Esophagus mucosa (tissue), 1 donor: ENCODE measurements at regions not wholly inside any gene's neighbourhood (a gene's known extent, or its start where the extent isn't known, plus 50 kb on each side); places are given as distances from the start of the nearest gene placed in this dataset.

Experiments used
- ATAC-seq: fragments of 200-7000 bp; cut with Tn5 transposase; one replicate; pipeline ENCODE4 v1.9.1; 2020
- donor health status: DM: yes; HTN: yes; CAD: no.

DNA sequence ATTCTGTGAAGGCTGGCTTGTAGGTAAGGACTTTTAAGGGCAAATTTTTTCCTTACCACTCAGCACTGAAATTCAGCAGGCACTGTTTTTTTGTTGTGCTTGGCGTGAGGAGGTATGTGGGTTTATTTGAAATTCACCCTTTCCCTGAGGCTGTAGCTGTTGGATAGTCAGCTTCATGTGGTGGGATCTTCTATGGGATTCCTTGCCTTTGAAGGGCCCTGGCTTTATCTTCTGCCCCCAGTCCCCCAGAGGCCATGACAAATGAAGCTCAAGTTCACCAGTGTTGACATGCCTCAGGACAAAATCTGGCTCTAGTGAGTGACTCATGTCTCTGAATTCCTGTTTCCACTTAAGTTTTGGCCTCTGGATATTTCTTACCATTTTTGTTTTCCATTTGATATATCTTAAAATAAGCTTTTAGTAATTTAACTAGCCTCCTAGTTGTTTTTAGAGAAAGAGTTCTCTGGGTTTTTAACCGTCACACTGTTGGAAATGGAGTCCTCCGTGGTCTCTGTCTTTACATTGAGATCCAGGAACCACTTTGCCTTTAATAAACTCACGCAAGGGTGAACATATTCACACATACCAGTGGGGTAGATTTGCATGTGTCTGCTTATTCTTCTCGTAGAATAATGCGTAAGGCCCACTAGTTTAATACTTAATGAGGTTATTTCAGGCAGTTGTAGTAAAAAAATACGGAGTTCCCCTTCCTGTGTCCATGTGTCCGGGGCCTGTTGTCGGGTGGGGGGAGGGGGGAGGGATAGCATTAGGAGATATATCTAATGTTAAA is 211.1 kb upstream of the FAM98A start:
- no peak for ATAC-seq

DNA sequence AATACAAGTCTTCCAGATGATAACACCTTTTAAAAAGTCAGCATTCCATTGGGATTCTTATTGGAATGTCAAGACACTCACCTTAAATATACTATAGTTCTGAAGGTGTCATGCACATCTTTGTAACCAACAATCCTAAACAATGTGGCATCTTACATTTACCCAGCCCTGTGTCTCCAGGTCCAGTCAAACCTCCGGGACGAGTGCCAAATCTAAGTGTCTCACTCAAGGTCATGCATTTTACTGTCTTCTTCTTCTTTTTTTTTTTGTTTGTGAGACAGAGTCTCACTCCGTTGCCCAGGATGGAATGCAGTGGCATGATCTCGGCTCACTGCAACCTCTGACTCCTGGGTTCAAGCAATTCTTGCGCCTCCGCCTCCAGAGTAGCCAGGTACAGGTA is 206.9 kb upstream of the FAM98A start:
- ATAC-seq: no peak

DNA sequence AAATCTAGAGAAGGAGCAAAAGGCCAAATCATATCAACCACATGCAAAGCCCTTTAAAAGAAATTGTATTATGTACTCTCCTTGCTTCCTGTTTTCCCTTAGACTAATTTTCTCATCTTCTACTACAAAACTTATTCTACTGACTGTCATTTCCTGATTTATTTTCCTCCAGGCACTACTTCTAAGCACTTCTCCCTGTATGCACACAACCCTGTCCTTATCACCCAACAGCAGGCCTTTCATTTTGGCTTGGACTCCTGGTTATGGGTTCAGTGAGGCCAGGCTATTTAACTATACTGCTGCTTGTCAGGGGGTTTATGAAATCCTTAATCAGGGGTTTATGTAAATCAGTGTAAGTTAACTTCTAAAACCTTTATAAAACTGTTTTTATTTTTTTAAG is 205.1 kb upstream of the FAM98A start:
- no peak for ATAC-seq

DNA sequence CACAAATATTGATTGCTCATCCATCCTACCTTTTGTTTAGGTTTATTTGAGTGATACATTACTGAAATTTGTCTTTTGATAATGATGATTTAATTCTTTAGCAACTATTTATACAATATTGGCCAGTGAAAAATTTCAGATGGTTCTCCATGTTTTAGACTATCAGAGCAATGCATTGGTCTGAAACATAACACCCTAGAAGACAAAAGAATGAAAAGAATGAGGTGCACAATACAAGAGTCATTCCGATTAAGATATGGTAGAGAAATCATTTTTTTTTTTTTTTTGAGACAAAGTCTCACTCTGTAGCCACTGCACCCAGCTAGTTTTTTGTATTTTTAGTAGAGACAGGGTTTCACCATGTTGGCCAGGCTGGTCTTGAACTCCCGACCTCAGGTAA is 197.4 kb upstream of the FAM98A start:
- ATAC-seq: no peak

DNA sequence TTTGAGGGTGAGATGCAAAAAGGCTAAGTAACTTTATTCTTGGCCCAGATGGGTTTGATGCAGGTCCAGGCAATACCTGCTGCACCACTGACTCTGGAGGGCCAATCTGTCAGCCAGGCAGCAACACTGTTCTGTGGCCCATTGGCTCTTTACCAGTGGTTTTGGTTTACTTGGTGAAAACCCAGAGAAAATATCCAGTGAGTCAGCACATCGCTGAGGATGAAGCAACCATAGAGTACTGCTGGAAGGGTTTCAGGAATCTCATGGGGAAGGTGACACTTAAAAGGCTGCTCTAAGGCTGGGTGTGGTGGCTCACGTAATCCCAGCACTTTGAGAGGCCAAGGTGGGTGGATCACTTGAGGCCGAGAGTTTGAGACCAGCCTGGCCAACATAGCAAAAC is 192.5 kb upstream of the FAM98A start:
- ATAC-seq: no peak

DNA sequence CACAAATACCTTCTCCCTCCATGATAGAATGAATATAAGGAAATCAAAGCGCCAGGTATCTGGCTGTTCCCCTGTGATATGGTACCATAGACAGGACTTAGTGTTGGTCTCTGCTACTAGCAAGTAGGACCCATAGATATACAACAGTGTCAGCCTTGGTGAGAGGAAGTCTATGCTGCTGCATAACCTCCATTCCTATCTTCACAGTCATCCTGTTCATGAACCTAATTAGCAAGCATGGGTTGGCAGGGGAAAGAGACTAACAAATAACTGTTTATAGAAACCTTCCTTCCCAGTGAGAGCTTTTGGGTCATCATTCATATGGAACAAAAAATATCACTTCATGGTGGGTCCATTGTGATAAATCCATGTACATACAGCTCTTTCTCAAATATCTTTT is 188.9 kb upstream of the FAM98A start:
- ATAC-seq: no peak

DNA sequence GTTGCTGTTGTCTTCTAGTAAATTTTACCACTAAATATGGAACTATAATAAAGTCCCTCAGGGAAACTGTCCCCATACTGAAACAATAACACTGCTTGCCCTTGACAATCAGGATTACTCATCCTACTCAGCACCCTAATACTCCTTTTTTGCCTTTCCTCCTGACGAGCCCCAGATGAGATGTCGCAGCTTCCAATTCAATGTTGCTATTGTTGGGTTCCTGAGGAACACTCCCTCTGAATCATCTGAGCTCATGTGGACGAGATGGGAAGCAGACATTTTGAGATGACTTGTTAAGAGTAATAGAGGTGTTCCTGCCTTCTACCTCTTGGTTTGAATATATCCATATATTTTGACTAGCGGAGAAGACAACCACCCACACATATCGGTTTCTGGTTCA is 187.8 kb upstream of the FAM98A start:
- ATAC-seq: no peak

DNA sequence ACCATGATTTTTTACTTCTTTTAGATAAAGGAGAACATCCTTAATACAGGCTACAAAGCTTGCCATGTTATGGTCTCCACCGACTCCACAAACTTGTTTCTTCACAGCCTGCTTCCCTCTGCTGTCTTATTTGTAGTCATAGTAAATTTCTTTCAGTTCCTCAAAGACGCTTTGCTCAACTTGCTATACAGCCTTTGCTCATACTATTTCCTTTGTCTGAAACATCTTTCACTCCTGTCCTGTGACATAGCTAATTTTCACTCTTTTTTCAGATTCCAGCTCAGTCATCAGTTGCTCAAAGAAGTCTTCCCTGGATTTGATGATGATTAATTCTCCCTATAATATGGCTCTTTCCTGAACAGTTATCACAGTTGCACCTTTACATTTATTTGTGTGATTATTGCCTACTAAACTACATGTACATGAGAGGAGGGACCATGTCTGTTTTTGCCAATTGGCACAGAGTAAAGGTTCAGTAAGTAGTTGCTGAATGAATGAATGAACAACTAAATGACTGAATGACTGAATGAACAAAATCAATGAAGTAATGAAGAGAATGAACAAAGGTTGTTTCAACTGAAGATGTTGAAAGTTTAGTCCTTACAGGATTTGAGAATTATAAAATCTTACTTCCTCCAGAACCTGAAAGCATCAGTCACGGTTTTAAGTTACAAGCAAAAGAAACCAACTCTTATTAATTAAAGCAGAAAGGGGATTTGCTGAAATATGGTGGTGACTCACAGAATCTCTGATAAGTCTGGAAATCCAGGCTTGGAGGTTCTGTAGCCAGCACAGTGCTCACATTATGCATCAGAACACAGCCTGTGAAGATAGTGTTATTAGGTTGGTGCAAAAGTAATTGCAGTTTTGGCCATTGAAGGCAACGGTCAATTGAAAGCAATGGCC is 186.4 kb upstream of the FAM98A start:
- ATAC-seq: no peak

DNA sequence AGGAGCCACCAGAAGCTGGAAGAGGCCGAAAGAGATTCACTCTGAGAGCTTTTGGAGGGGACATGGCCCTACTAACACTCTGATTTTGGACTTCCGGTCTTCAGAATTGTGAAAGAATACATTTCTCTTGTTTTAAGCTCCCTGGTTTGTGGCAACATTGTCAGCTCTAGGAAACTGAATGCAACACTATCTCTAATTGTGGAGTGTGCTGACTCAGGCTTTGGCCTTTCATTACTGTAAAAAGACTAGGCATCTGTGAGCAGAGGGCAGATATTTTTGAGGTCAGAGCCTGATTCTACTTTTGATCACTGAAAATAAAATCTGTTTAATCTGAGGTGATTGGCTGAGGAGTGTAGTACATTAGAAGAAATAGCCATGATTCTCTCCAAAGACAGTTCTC is 185.4 kb upstream of the FAM98A start:
- no peak for ATAC-seq

DNA sequence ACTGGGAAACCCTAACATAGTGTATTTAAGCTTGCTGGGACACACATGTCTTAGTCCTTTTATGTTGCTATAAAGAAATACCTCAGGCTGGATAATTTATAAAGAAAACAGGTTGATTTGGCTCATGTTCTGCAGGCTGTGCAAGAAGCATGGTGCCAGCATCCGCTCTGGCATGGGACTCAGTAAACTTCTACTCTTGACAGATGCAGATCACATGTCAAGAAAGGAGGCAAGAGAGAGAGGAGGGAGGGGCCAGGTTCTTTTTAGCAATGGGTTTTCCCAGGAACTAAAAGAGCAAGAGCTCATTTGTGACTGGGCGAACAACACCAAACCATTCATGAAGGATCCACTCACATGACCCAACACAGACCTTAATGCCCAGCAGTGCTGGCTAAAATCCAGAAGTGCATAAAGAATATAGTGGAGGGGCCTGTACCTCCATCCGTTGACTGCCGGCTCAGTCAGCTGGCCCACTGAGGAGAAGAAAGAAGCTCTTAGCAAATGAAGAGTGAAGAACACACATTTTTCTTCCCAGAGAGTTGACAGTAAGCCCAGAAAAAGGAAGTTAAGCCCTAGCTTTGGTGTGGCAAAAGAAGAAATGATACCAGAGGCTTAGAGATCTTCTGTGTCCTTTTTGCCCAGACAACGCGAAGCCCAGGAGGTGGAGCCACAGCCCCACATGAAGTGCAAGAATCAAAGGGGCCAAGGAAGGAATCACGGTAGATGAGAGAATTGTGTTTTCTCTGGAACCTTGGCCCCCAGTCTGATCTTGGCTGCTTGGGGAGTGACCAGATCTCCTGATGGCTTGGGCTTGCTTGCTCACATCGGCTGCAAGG is 183.5 kb upstream of the FAM98A start:
- ATAC-seq: no peak

DNA sequence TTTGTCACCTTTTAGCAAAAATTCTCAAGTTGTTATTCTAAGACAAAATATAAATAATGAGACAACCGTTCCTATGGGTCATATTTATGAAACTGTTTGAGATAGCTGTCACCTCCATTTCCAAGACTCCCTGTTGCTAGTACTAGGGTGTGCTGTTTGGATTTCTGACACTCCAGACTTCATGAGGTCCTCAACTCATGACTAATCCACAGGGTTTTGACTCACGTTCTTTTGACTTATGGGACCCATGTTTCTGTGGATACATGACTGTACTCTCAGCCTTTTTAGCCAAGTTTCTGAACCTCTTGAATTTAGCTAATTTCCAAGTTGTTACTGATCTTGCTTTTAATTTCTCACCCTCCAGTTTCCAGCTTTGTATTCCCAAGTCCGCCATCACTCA is 178.7 kb upstream of the FAM98A start:
- ATAC-seq: no peak

DNA sequence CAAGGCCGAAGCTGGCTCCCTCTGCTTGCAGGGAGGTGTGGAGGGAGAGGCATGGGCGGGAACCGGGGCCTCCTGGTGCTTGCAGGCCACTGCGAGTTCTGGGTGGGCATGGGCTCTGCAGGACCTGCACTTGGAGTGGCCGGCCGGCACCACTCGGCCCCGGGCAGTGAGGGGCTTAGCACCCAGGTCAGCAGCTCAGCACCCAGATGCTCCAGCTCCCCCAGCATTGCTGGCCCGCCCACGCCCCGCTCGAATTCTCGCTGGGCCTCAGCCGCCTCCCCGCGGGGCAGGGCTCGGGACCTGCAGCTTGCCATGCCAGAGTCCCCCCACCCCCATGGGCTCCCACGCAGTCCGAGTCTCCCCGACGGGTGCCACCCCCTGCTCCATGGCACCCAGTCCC is 176.2 kb upstream of the FAM98A start:
- no peak for ATAC-seq

DNA sequence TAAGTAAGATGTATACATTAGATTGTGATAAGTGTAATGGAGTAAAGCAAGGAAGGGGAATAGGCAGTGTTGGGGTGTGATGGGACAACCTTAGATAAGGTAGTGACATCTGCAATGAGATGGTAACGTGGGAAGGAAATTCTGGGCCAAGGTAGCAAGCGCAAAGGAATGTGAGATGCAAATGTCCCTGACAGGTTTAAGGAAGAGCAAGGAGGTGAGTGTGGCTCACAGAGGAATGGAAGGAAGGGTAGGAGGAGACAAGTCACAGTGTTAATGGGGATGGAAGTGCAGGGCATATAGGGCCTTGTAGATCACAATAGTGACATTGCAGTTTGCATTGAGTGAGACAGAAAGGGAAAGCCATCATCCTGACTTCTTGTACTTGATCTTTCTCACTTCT is 170.9 kb upstream of the FAM98A start:
- no peak for ATAC-seq

DNA sequence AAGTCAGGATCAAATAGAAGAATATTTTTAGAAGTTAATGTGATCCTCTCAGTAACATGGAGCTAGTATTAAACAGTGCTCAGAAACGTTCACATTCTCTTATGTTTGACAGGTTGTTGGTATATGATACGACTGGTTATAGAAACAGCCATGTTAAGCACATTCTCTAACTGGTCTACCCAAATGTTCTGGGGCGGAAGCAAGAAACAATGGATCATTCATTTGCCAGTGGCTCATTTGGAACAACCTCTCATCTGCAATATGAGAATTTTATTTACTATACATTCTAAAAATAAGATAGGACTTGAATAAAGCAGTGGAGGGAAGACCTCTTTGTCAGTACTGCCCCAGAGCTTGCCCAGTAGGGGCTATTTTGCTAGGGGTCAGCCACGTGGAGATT is 167.1 kb upstream of the FAM98A start:
- ATAC-seq: no peak

DNA sequence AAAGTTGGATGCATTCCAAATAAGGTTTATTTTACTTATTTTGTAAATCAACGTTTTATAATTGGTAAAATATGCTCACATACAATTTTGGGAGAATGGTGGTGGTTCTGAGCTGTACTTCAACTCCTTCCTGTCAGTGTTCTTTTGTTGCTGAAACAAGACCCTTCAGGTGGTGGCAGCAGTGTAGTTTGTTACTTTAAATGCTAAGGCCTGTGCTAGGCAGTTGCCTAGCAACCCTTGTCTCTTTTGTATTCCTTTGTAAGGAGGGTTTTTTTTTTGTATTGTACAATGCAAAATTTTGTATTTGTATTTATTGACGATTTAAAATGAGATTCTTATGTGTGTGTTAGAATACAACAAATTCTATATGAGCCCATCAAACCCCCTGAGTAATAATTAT is 166.0 kb upstream of the FAM98A start:
- no peak for ATAC-seq

DNA sequence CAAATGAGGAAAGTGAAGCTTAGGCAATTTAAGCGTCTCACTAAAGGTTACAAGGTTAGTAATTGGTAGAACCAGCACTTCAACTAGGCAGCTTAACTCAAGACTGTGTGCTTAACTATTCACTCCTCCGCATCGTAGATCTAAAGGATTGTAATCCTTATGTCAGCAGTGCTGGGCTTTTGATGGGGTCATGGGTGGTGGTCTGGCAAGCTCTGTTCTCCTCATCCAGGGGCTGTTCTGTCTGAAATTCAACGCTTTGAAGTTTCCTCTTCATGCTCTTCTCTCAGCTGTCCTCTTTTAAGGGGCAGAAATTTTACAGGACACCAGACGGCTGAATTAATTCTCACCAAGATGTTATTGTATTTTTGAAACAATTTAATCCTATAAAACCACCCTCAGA is 165.5 kb upstream of the FAM98A start:
- no peak for ATAC-seq

DNA sequence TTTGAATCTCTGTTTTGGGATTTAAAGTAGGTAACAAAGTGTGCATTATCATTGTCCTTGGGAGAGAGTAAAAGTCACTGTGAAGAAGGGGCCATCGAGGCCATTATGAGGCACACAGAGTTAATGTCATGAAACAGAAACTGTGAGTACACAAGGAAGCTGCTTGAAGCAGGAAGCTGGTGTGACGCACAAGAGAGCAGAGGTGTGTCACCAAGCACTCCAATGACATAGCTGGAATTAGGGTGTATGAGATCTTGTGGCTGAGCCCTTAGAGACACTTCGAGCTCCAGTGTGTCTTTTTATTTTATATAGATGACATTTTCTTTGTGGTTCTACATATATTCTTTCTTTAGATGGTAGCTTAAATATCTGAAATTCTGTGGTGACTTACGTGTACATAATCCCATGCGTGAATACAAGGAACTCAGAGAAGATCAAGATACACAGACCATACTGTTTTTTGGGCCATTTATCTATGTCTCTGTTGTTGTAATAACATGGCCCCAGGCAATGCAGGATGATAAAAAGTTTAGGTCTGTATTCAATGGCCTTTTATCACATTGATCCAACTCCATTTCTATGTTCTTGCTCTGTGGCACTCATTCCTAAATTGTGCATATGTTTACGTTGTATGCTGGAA is 164.7 kb upstream of the FAM98A start:
- ATAC-seq: peak; percentile 58

DNA sequence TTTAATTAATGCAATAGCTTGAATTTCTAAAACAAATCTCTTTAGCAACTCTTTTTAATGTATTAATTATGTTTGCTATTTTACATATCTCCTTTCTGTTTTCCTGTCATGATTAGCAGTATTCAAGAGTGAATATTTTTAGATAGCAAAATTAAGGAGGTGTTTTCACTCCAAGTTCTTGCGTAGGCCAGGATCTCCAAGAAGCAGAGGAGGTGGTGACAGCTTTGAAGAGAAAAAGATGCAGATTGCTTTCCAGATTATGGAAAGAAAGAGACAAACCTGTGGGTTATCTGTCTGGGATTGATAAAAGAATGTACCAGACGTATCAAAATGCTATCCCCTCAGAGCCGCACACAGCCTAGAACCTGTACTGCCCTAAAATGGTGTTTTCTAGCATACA is 163.5 kb upstream of the FAM98A start:
- ATAC-seq: no peak

DNA sequence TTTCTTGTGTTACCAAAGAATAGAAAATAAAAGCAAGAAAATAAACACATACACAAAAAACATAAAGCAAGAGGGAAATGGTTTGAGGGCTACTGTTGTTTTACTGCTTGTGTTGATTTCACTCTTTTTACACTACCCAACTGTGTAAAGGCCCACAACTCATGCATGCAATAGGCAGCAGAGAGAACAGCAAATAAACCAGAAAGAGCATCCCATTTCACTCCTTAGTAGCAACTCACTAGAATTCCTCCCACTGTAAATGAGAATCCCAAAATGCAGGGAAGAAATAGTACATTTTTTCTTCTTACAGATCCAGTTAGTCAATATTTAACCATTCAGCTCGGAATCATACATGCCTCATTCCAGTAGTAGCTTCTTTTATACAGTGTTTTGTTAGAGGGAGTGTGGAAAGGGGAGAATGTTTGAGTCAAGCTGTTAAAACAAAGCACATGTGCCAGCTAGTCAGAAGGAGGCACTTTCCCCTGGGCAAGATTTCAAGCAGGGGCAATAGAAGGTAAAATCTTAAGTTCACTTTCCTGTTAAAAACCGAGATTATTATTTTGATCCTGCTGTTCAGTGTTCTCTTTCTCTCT is 147.2 kb upstream of the FAM98A start:
- no peak for ATAC-seq

DNA sequence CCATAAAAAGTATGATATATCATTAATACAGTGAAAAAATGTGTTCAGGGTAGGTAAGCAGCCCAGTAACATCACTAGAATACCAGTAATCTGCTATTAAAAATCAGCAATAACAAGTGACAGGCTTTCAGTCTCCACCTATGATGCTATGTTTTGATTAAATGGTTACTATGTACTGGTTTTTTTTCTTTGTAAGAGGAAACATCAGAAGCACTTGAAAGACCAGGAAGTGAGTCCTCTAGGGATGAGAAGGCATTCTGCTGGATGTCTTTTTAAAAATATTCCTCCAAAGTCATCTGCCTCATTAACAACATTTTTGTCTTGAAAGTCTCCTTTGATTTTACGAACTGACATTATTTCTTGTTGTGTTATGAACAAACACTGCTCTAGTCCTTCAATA is 136.0 kb upstream of the FAM98A start:
- ATAC-seq: no peak

DNA sequence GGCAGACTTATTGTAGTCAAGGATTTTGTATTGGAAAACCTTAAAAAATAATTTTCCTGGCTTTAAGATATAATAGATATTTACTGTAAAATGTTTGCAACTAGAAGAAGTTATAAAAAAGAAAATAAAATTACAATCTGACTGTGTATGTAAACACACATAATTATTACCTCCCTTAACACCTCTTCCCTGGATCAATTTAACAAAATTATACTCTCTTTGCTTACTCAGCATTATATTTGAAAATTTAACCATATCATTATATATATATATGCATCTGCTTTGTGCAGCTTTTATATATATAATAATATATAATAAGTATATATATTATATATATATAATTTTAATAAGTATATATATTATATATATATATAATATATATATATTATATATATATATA is 131.7 kb upstream of the FAM98A start:
- no peak for ATAC-seq

DNA sequence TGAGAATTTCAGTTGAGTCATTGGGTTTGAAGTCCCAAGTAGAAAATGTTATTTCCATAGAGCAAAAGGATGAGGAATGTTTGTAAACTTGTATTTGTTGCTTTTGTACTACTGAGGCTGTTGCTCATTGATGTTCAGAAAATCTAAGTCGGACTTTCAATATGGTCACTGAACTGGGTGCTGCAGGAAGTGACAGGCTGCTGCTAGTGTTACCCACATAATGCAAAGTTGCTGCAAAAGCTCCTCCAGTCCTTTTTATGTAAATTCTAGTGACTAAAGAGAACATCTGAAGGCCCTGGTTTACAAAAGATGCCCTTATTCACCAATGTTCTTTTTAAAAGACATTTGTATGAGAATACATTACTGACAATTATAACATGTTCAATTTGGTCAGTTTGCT is 131.1 kb upstream of the FAM98A start:
- no peak for ATAC-seq
